NT2/D1 (cell line): ENCODE measurements at regions not wholly inside any gene's neighbourhood (a gene's known extent, or its start where the extent isn't known, plus 50 kb on each side); places are given as distances from the start of the nearest gene placed in this dataset.

Experiments used
- YY1 ChIP-seq: IDR thresholded peaks from 2 replicates; pipeline ENCODE4 v1.6.1; 2011; ENCODE audit not compliant: insufficient read length, insufficient read depth
- ZNF274 ChIP-seq: IDR thresholded peaks from 2 replicates; pipeline ENCODE4 v1.6.1; 2011; ENCODE audit warnings: mild to moderate bottlenecking, low read depth, low read length

DNA sequence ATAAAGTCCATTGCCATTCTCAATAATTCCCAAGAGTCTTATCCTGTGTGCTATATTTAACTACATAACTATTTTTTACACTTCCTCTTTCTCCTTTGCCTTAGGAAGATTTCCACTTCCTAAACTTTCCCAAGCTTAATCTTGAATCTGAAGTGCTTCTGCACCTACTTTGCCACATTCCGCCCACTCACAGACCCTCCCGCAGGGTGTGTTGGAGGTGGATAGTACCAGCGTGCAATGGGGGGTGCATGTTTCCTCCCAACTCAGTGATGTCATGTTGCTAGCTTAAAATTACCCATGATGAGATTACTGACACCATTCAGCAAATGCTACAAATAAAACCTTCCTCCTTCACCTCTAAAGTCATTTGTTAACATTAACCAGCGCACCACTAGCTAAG is 460.2 kb downstream of the NR2F1-AS1 start:
- no peak for TF ChIP-seq ZNF274
- TF ChIP-seq YY1: no peak
